ENCODE measurements at regions not wholly inside any gene's neighbourhood (a gene's known extent, or its start where the extent isn't known, plus 50 kb on each side); places are given as distances from the start of the nearest gene placed in this dataset.

GRCh38 chr13:111456452-111457230, 136.2 kb downstream of the TEX29 start:
- DNase-seq = no peak

- no peak for DNase-seq
Measured at GRCh38 chr13:111458001-111458531, 137.6 kb downstream of the TEX29 start.

- no peak for DNase-seq
Measured at GRCh38 chr13:111458739-111459138, 138.3 kb downstream of the TEX29 start.

DNA sequence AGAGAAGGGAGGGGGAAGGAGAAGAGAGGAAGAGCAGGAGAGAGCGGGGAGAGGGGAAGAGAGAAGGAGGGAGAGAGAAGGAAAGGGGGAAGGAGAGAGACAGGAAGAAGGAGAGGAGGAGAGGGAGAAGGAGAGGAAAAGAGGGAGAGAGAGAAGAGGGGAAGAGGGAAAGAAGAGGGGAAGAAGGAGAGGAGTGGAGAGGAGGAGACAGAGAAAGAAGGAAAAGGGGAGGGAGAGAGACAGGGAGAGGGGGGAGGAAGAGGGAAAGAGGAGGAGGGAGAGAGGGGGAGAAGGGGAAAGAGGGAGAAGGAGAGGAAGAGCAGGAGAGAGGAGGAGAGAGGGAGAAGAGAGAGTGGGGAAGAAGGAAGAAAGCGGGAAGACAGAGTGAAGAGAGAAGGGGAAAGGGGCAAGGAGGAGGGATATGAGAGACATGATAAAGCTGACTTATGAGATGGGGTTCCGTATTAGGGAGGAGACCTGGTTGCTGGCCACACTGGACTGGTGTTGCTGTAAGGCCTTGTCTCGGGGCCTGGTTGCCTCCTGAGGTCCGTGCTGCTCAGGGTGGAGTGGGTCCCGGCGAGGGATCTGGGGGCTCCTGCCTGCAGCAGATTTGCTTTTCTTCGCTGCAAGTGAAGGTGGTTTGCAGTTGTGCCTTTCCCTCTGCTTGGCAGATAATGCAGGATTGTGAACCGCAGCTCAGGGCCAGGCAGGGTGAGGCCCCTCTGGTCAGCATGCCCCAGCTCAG, 139.5 kb downstream of the TEX29 start:
- no peak for DNase-seq

- DNase-seq = peak; percentile 76
Measured at GRCh38 chr13:111460548-111461444, 140.4 kb downstream of the TEX29 start.

GRCh38 chr13:111461445-111462149, 141.2 kb downstream of the TEX29 start:
- no peak for DNase-seq

- DNase-seq = no peak
Measured at GRCh38 chr13:111462221-111462764, 141.9 kb downstream of the TEX29 start.

DNA sequence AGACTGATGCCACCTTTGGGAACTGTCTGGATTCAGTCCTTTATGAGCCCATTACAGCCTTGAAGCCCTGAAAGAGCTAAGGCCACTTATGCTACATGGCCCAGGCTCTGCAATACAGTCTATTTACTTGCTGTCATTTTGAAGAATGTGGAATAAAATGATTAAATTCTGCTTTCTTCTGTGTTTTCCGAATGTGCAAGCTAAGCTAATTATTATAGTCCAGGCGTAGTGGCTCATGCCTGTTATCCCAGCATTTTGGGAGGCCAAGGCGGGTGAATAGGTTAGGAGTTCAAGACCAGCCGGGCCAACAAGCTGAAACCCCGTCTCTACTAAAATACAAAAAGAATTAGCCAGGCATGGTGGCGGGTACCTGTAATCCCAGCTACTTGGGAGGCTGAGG, 142.5 kb downstream of the TEX29 start:
- DNase-seq = no peak

GRCh38 chr13:111467111-111467890, 146.9 kb downstream of the TEX29 start:
- DNase-seq = no peak

DNA sequence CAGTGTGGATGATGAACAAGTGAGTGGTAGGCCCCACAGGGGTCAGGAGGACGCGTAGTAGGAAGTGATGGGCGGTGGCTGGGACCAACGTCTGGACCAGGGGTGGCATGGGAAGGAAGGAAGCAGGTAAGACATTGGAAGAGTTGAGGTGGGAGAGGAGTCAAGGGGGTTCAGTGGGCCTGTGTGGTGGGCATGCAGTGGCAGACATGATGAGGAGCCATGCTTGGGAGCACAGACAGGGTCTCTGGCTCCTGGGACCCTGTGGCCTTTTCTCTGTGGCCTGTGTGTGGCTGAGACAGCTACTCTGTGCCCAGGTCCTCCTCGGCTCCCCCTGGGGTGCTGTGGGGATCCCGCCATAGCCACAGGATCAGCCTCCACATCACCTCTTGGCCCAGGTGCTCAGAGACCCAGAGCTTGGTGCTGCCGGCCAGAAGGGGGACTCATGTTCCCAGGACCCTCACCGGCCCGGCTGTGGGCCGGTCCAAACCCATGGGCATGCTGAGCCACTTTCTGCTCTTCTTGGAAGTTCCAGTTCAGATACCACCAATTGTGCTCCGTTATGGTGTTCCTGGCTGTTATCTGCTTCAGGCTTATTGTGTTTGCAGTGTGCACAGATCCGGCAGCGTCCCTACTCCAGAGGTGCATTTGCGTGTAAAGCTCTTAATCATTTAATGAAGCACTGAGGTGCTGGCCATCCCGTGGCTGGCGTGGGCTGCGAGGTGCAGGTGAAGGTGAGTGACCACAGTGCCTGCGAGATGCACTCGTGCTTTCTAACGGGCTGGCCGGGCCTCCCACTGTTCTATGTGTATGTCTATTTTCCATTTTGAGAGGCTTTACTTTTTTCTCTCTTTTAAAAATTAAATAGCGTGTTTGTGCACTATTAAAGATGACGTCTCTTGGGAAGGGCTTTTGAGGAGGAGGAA, 147.9 kb downstream of the TEX29 start:
- DNase-seq = no peak

- no peak for DNase-seq
Measured at GRCh38 chr13:111469450-111469849, 149.0 kb downstream of the TEX29 start.

- DNase-seq = no peak
Measured at GRCh38 chr13:111469916-111470506, 149.6 kb downstream of the TEX29 start.

DNA sequence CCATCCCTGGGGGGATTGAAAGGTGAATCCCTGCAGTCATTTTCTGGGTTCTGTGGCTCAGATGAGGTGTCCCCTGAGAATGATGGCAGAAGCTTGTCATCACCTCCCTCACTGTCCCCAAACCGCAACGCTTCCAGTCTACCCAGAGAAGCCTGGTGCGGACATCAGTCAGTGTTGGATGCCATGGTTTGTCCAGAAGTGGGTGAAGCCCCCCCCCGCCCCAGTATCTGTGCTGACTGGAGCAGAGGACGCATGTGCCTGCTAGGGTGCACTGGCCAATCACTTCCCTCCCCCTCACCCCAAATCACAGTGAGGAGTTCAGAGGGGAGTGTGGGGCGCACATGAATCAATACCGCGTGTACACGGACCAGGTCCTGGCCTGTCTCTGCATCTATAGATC, 150.5 kb downstream of the TEX29 start:
- DNase-seq = no peak

GRCh38 chr13:111472083-111472482, 151.6 kb downstream of the TEX29 start:
- DNase-seq = no peak

- no peak for DNase-seq
Measured at GRCh38 chr13:111472559-111473460, 152.4 kb downstream of the TEX29 start.

- peak; percentile 86 for DNase-seq
Measured at GRCh38 chr13:111474136-111475002, 153.9 kb downstream of the TEX29 start.

DNA sequence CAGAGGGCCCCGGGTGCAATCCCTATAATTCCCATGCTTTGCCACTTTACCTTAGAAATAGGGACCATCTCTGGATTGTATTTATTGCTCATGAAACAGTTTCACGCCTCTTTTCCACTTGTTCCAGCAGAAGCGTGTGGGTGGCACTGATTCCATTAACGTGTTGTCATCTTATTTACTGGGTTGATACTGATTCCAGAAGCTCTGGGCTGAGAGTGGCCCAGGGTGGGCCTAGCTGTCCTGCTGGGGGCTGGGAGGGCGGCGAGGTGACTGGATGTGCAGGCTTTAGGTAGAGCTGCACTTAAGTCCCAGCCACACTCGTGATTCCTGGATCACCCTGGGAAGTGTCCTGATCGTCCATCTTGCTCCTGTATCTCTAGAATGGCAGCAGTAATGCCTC, 155.0 kb downstream of the TEX29 start:
- no peak for DNase-seq

DNA sequence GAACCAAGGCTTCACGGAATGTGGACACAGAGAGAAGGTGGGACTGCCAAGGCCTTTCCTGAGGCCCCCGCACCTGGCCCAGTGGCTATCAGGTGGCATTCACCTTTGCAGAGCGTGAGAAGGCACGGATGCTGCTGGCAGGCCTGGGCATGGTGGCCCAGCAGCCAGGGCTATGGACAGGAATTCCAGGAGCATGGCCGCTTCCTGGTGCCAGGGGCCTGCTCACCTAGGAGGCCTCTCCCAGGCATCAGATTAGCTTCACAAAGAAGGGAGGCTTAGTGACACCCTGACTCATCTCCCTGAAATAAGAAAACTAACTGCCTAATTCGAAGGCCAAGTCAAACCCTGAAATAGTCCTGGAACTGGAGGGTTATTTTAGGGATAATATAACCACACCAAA, 155.8 kb downstream of the TEX29 start:
- DNase-seq = no peak
